DMS153 treated with DMSO at 0.1 percent for 48 hours (cell line): ENCODE measurements at regions not wholly inside any gene's neighbourhood (a gene's known extent, or its start where the extent isn't known, plus 50 kb on each side); places are given as distances from the start of the nearest gene placed in this dataset.
"Not testable (repeated sequence)": the region's sequence is repeated elsewhere in the genome, so short reads cannot be mapped to it uniquely, and the experiment has no call there.

ENCODE experiments used
- DNase-seq: peaks from one replicate; lab custom pipeline; 2025; ENCODE audit not compliant: unreplicated experiment; lab: John Stamatoyannopoulos, UW

DNA sequence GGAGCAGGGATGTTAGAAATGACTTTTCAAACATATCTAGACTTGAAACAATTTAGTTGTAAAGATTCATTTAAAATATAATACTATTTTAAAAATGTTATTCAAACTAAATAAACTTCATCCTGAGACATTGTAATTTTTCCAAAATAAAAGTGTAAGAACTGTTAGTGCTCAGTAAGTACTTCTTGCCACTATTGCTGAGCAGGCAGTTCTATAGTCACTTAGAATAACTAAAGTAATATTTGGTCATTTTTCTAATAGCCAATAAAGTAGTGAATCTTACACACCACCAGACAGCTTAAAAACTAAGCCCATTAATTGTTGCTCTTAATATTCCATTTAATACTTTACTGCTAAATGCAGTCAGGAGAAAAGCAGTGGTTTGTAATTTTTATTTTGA is 1120.0 kb upstream of the CDH10 start:
- DNase-seq: no peak

DNA sequence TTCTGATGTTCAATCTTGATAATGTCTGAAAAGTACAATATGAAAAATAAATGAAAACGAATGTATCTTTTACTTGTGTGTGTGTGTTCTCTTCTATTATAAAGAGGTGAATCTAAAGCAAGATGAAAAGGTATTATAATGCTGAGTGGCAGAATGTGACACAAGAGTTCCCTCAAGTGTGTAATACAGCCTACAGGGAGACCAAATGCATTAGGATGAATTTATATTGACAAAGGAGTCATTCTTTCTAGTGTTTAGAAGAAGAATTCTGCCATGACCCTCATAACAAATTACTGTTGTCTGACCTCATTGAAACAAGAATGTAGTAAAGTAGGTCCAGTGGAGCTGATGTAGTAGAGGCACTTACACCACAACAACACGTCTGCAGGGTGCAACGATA is 1119.0 kb upstream of the CDH10 start:
- no peak for DNase-seq

DNA sequence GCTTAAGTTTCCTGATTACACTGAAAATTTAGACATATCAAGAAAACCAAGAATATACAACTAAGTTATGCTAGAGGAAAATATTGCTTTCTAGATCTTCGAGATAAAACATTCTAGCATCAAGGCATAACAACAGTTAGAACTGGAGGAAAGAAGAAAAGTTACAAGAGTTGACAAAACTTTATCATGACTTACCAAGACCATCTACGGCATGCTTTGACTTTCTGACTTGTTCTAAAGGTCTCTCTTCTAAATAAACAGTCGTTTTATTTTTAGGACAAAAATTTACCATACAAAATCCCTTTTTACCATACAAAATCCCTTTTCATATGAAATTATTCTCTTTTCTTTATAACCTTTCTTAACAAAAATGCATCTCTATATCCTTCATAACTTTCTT is 1110.1 kb upstream of the CDH10 start:
- no peak for DNase-seq

DNA sequence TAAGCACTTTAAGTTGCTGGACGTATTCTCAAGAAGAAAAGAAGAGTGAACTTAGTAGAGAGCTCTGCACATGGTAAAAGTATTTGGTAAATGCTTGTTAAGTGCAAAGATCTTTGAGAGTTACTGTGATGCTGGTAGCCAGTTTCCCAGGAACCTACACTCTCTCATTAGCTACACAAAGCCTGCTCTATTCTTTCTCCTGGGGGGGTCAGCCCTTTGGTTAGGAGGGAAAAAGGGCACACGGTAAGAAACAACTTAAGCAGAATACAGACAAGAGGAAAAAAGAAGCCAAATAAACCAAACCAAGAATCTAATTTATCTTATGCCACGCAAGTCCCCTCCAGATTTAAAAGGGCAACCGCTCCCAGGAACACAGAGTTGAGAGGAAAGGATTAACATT is 1100.1 kb upstream of the CDH10 start:
- DNase-seq: no peak

DNA sequence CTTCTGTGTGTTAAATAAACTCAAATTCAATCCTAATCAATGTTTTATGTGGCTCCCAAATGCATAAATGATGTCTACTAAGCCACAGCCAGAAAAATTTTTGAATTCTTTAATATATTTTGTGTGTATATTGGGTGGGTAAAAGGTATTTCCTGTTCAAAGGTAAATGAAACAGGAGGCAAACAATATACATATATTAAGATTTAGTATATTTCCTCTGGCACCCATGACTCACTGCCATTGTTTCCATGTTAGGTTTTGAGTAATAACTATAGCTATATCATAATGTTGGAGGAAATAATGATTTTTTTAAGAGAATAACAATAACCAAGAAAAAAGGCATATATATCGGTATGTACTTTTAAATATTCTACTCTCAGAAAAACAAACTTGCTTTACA is 1071.9 kb upstream of the CDH10 start:
- no peak for DNase-seq

DNA sequence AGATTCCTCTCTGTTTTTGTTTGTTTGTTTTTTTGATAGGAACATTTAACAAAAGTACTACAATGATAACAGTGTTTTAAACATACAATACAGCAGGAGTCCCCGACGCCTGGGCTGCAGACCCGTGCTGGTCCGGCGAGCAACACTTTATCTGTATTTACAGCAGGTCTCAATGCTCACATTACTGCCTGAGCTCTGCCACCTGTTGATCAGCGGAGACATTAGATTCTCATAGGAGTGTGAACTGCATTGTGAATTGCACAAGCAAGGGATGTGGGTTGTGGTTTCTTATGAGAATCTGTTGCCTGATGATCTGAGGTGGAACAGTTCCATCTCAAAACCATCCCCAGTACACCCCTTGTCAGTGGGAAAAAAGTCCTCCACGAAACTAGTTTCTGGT is 1068.5 kb upstream of the CDH10 start:
- no peak for DNase-seq

DNA sequence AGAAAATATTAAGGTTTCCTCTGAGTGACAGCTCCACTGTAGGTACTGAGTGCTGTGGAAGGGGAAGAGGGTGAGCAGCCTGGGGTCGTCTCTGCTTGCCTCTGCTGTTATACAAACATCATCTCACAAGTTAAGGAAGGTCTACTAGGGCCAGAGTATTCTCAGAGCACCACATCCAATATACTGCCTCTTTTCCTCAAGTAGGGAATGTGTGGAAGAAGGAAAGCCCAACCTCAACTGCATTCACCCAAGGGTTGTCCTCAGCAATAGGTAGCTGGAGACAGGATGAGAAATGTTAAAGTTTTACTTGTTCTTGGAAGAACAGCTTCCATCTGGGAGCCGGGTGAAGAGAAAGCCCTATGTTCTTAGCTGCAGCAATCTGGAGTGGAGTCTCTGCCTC is 1062.3 kb upstream of the CDH10 start:
- DNase-seq: no peak

DNA sequence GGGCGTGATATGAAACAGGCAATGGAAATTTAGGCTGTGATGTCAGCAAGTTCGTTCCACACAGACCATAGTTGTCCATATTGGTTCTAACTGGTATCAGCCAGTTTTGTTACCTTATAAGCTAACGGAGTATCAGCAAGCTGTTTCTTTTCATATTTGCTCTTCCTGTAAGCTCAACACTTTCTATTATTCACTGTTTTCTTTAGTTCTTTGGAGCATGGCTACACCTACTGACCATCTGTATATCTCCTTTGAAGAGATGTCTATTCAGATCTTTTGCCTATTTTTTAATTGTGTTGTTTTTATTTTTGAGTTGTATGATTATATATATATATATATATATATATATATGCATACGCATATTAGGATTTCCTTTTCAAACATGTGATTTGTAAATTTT is 1057.2 kb upstream of the CDH10 start:
- no peak for DNase-seq

DNA sequence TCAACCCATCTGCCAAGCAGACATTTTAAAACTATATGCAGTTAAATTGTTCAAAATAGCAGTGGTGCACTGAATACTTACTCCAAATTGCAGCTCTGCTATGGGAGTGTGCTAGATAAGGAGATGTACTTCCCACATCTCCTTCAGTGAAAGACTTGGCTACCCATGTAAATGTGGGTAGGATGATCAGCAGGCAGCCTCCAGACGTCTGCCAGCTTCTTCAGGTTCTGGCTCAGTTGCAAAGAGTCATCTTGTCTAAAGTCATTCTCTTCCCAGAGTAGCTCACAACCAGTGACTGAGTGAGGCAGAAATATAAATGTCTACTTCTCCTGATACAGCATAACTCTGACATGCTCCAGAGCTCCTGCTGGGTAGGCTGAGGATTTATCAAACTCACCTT is 1050.0 kb upstream of the CDH10 start:
- DNase-seq: no peak

DNA sequence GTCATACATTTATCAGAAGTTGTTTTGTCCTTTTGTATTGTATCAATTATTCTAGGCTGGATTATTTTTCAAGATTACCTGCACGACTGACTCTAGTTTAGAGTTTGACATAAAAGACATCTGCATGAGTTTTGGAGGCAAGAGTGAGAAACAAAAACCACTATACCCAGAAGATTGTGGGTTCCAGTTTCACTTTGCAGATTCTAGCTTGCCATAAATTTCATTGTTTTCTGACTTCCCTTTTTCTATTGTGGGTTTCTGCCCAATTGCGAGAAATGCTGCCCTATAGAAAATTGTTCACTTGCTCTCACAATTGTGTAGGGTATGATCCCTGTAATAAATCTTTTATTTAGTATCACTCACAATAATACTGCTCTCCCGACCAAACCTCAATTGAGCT is 1043.4 kb upstream of the CDH10 start:
- DNase-seq: no peak

DNA sequence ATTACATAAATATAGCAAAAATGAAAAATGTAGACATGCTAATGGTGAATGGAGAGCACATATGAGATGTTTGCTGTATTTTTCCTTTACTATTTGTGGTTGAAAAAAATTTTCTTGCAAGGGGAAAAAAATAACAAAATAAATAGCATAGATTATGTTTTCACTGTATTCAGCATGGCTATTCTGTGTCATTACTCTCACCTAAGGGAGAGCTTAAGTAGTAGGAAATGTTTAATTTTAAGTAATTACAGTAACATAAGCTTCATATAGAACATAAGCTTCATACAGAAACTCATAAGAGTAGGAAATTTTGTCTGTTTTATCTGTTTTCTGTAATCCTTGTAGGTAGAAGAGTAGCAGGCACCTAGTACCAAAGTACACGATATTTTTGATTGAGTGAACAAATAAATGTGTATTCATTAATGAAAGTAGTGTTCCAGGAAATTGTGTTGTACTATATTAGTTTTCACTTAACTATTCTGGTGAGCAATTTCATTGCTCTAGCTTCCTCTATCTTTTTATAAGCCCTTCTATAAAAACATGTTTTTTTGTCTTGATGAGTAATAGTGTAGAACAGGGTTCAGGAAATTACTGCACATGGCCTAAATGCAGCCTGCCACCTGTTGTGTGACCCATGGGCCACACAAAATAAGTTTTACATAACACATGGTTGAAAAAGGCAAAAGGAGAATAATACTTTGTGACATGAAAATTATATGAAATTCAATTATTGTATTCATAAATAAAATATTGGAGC is 1025.0 kb upstream of the CDH10 start:
- no peak for DNase-seq

DNA sequence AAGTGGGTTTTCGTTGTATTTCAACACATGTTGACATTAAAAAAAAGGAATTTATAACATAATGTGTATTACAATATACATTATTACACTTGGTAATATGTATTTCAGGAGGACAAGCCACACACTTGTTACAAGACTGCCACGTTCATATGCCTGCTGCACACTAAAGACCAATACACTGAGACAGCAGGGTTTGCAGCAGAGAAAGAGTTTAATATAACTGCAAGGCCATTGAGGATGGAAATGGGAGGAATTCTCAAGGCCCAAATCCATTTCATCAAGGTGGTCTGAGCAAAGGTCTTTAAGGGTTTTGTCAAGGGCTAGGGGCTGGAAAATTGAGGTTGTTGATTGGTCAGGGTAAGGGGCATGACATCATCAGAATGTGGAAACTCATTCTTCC is 1017.8 kb upstream of the CDH10 start:
- DNase-seq: no peak

DNA sequence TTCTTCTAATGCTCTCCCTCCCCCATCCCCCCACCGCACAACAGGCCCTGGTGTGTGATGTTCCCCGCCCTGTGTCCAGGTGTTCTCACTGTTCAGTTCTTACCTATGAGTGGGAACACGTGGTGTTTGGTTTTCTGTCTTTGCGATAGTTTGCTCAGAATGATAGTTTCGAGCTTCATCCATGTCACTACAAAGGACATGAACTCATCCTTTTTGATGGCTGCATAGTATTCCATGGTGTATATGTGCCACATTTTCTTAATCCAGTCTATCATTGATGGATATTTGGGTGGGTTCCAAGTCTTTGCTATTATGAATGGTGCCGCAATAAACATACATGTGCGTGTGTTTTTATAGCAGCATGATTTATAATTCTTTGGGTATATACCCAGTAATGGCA is 1005.5 kb upstream of the CDH10 start:
- DNase-seq: not testable (repeated sequence)

DNA sequence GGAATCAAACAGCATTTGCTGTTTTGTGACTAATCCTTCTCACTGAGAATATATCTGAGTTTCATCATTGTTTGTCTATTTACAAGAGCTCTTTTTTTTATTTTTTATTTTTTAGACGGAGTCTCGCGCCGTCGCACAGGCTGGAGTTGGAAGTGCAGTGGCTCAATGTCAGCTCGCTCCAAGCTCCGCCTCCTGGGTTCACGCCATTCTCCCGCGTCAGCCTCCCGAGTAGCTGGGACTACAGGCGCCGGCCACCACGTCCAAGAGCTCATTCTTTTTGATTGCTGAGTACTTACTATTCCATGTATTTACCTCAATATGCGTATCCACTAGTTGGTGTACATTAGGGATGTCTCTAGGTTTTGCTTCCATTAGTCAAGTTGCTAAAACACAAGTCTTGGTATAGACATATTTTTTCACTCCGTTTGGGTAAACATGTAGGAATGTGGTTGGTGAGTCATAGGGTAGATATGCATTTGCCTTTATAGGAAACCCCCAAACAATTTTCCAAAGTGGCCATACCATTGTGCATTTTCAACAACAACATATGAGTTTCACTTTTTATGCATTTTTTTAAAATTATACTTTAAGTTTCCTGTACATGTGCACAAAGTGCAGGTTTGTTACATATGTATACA is 1005.0 kb upstream of the CDH10 start:
- DNase-seq: no peak

DNA sequence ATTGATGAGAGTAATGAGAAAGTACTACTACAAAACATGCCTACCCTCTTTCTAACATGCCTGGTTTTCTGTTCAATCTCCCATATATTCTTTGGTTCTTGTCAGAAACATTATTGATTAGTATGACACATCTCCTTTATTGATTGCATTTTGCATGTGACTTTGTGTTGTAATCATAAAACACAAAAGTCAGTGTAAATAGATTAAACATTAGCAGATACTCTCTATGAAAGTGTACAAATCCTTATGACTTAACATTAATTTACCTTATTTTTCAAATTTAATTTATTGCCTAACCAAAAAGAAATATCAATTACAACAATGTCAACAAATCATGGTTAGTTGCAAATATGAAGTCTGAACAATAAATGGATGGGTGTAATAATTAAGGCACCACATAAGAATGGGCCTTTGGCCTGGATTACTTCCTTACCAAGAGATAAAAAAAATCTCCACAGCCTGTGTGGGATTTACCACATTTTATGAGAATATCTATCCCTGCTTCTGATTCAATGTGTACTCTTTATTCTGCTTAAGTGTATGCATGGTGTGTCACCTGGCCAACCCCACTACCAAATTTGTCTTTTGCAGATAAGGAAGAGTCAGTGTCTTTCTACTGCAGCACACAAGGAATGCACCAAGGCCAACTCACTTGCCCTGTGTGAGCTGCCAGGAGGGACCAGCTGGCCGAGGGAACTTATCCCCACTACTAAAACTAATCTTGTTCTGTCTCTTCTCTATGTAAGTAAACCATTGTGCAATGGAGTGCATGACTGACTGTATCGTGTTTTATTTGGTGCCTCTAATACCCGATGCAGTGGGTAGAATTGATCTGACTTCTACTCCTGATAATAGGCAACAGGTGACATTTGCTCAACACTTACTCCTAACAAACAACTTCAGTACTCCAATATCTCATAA is 1001.9 kb upstream of the CDH10 start:
- DNase-seq: no peak

DNA sequence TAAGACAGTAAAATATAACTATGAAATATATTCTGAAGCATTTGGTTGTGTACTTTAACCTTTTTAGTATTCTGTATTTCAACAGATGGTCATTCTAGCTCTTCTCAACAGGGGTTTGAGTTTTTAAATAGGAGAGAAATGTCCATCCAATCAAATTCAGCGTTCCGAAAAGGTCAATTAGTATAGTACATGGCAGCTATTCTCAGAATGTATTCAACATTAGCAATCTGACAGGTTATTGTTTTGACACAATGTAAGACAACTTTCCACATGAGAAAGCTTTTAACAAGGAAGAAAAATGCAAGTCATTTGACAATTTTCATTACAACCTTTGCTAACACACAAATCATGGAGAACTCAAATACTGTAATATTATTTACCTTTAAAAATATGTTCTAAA is 996.3 kb upstream of the CDH10 start:
- no peak for DNase-seq

DNA sequence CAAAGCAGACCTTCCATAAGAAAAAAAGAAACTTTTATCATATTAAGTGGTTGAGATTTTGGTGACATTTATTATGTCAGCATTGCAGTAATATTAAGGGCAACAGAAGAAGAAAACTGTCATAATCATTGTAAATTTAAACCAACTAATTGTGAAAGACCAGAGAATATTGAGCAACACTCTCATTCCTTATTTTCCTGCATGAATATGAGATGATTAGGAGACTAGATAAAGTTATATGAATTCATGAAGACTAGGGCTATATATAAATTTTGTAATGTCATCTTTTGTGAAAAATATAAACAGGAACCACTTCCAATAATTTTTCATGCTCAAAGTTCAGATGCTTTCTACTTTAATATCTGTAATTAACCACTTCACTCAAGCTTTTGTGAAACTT is 974.5 kb upstream of the CDH10 start:
- no peak for DNase-seq

DNA sequence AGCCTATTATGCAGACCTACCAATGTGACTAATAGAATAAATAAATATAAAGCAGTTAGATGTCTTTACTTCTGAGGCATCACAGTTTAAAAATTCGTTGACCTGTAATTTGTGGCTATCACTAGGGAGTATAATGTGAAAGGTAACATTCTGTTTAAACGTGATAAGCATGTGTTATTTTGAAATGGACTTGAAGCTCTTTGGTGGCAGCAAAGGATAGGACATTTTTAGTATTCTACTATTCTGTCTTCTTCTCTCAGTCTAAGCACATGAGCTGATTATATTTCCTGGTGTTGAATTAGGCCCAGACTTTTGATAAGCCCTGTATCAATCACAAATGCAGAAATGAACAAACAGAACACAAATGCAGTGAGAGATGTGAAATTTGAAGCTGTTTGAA is 974.0 kb upstream of the CDH10 start:
- no peak for DNase-seq

DNA sequence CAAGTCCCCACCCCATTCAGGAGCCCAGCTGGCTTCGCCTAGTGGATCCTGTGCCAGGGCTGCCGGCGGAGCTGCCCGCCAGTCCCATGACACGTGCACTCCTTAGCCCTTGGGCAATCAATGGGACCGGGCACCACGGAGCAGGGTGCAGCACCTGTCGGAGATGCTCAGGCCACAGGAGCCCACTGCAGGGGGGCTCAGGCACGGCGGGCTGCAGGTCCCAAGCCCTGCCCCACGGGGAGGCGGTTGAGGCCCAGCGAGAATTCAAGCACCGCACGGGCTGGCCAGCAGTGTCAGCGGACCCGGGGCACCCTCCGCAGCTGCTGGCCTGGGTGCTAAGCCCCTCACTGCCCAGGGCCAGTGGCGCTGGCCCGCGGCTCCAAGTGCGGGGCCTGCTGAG is 969.7 kb upstream of the CDH10 start:
- DNase-seq: no peak

DNA sequence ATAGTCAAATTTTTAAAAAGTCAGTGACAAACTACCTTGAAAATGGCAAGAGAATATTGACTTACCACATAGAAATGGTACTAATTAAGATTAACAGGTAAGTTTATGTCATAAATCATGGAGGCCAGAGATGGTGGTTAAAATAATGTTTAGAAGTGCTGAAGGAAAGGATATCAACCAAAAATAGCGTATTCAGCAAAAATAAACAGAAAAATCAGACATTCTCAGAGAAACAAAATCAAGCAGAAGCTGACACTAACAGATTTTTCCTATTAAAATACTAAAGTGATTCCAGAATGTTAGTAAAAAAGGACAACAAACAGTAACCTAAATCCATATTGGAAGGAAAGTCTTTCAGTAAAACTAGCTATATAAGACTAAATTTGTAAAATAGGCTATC is 959.9 kb upstream of the CDH10 start:
- no peak for DNase-seq

DNA sequence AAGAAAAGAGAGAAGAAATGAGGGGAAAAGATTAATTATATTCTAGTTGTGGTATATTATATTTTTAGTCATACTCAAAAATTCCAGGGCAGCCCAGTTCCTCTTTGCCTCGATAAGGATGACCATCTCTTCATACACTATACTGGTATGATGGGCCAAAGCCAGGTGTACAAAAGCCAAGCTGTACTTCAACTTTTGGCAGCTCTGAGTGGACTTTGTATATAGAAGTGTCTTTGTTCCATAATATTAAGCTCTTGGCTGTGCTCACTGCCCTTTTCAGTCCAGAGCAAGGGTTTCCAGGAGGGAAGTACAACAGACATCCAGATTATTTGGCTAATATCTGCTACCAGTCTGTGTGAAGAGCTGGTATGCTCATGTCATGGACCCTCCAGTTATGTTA is 934.3 kb upstream of the CDH10 start:
- no peak for DNase-seq

DNA sequence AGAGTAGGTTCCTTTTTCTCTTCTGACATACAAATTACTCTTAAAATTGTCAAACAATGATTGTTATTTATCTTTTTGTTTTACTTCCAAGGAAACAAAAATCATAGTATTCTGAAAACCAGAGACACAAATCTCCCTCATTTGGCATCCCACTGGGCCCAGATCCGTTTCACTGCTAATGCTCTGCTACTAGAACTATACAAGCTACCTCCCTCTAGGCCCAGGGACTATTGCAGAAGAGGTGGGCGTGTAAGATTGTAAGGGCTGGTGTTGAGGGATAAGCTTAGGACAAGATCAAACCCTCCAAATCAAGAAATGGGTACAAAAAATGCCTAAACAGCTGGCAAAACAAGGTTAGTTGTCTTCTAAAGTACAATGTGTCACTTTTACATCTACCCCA is 928.9 kb upstream of the CDH10 start:
- DNase-seq: no peak
